AG04450 (cell line): ENCODE measurements at regions not wholly inside any gene's neighbourhood (a gene's known extent, or its start where the extent isn't known, plus 50 kb on each side); places are given as distances from the start of the nearest gene placed in this dataset.

ENCODE experiments used
- CTCF ChIA-PET: fragments of 300-600, 350-600 bp; formaldehyde crosslinking; extraction: SDS; loops from one replicate; lab custom pipeline; 2022; ENCODE audit warnings: antibody characterized with exemption, inconsistent platforms; lab: Charles Lee
- POLR2A ChIA-PET: fragments of 350-600 bp; formaldehyde crosslinking; extraction: SDS; loops from one replicate; lab custom pipeline; 2021; ENCODE audit warnings: antibody characterized with exemption, inconsistent platforms; lab: Yijun Ruan, JAX
- DNase-seq: peaks from one replicate; pipeline ENCODE4 v3.0.0-alpha.2; 2011; ENCODE audit warnings: low read depth, low spot score
- H3K27ac ChIP-seq: one replicate; pipeline ENCODE4 v1.5.1; 2012; ENCODE audit warnings: low read depth, low read length, control low read depth
- H3K27me3 ChIP-seq: one replicate; pipeline ENCODE4 v1.6.0; 2012; ENCODE audit warnings: low read length; ENCODE audit not compliant: control insufficient read depth, insufficient read depth
- H3K4me3 ChIP-seq: 2 replicates; pipeline ENCODE4 v1.5.1; 2011; ENCODE audit warnings: mild to moderate bottlenecking, low read depth, low read length, control low read depth
- H3K9me3 ChIP-seq: 2 replicates; pipeline ENCODE4 v1.5.1; 2012; ENCODE audit warnings: low read length; ENCODE audit not compliant: control insufficient read depth, insufficient read depth
- CTCF ChIP-seq: IDR thresholded peaks from 2 replicates; pipeline ENCODE4 v1.5.1; 2011; ENCODE audit warnings: low read depth, low read length, control low read depth, inconsistent platforms

GRCh38 chr6:23339268-23339667 is 769.9 kb downstream of the HDGFL1 start:
- TF ChIP-seq CTCF: no peak
- H3K9me3 ChIP-seq: no peaks in the 10 kb centered on the region
- CTCF ChIA-PET: no interaction called here
- H3K27me3 ChIP-seq: no peaks in the 10 kb centered on the region
- no peak overlapping the region for H3K27ac ChIP-seq
- POLR2A ChIA-PET: no interaction called here
- DNase-seq: no peak
- H3K4me3 ChIP-seq: no peak overlapping the region

GRCh38 chr6:23340271-23340670 is 770.9 kb downstream of the HDGFL1 start:
- Histone ChIP-seq H3K4me3 (no peak overlapping the region), H3K27me3 (no peaks in the 10 kb centered on the region), H3K27ac (no peak overlapping the region), H3K9me3 (no peaks in the 10 kb centered on the region)
- POLR2A ChIA-PET: no interaction called here
- no peak for TF ChIP-seq CTCF
- CTCF ChIA-PET: no interaction called here
- DNase-seq: no peak

GRCh38 chr6:23343610-23344306 is 774.4 kb downstream of the HDGFL1 start:
- Histone ChIP-seq H3K27me3 (no peaks in the 10 kb centered on the region), H3K9me3 (no peaks in the 10 kb centered on the region), H3K4me3 (no peak overlapping the region), H3K27ac (no peak overlapping the region)
- ChIA-PET POLR2A (no interaction called here), CTCF (no interaction called here)
- no peak for TF ChIP-seq CTCF
- no peak for DNase-seq

GRCh38 chr6:23348185-23348584 is 777.8 kb upstream of the NRSN1 start:
- ChIA-PET POLR2A (no interaction called here), CTCF (no interaction called here)
- H3K27me3 ChIP-seq: no peaks in the 10 kb centered on the region
- DNase-seq: no peak
- no peaks in the 10 kb centered on the region for H3K9me3 ChIP-seq
- no peak overlapping the region for H3K4me3 ChIP-seq
- TF ChIP-seq CTCF: no peak
- H3K27ac ChIP-seq: no peak overlapping the region

GRCh38 chr6:23349521-23350147 is 776.4 kb upstream of the NRSN1 start:
- POLR2A ChIA-PET: no interaction called here
- CTCF ChIA-PET: interaction anchor here (0.7 kb wide), 1 partner anchor 318 kb away, joined by 5 read pairs; no protein-coding TSS in a partner anchor
- H3K4me3 ChIP-seq: no peak overlapping the region
- no peak overlapping the region for H3K27ac ChIP-seq
- TF ChIP-seq CTCF: no peak
- H3K27me3 ChIP-seq: no peaks in the 10 kb centered on the region
- no peaks in the 10 kb centered on the region for H3K9me3 ChIP-seq
- peak; percentile 68 for DNase-seq
